ENCODE measurements at regions not wholly inside any gene's neighbourhood (a gene's known extent, or its start where the extent isn't known, plus 50 kb on each side); places are given as distances from the start of the nearest gene placed in this dataset.

DNA sequence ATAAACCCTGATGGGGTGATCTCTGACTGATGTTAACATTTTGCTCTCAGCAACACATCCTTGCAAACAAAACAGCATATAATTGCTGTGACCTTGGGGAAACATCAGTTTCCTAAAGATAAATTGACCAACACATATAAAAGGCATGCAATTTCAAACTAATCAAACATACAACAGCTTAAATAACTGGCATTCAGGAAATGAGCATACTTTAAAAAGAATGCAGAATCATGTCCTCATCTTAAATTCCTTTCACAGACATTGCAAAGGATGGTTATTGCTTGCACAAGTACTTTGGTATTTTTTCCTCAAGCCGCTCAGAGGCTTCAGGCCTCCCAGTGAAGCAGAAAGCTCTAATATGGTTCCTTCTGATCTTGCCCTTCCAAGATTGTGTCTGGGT is 53.4 kb upstream of the RGS18 start:
- TF ChIP-seq POLR2A (IDR thresholded peaks at IDR 0.05) (no peak), CTCF (IDR thresholded peaks at IDR 0.05) (no peak)
